ENCODE measurements at regions not wholly inside any gene's neighbourhood (a gene's known extent, or its start where the extent isn't known, plus 50 kb on each side); places are given as distances from the start of the nearest gene placed in this dataset.

DNA sequence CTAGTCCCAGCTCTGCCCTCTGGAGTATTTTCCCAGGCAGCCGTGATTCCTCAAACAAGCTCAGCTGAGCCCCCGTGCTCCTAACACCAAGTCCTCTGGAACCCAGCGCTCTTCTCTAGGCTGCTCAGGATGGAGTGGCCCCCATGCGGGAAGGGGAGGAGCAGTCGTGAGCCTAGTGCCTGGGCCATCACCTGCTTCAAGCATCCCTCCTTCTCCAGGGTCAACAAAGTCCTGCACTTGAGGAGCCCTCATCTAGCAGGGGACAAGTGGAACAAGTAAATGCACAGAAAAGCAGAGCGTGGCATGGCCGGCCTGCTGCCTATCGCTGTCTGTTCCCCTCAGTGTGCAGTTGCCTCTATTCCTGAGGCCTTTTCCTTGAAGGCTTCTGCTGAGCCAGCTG, 168.6 kb downstream of the INHBB start:
- TF ChIP-seq POLR2AphosphoS5 (IDR thresholded peaks at IDR 0.05; ENCODE audit: low read depth, low read length) = no peak
- TF ChIP-seq POLR2A (IDR thresholded peaks at IDR 0.05; ENCODE audit: low read depth, low read length) = no peak
